ENCODE measurements at regions not wholly inside any gene's neighbourhood (a gene's known extent, or its start where the extent isn't known, plus 50 kb on each side); places are given as distances from the start of the nearest gene placed in this dataset.

DNA sequence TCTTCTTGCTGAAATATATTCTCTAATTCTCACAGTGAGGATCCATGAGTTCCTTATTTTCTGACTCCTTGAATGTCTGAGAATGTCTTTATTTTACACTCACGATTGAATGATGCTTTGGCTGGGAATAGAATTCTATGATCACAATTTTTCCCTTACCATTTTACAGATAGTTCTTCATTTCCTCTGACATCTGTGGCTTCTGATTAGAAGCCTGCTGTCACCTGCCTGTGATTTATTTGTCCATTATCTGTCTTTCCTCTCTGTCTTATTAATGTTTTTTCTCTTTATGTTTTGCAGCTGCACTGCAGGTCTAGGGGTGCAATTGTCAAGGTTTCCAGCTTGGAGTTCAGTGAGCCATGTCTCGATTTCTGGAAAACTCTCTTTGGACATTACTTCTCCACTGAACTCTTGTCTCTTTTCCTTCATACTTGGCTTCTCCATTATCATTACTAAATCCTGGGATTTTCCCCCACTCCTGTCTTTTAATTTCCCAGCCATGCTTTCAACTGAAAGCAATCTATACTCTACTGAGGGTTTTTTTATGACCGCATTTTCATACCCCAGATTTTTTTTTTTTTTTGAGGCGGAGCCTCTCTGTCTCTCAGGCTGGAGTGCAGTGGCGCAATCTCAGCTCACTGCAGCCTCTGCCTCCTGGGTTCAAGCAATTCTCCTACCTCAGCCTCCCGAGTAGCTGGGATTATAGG lies 85.8 kb upstream of the PRNP start:
- FAIRE-seq = no peak

DNA sequence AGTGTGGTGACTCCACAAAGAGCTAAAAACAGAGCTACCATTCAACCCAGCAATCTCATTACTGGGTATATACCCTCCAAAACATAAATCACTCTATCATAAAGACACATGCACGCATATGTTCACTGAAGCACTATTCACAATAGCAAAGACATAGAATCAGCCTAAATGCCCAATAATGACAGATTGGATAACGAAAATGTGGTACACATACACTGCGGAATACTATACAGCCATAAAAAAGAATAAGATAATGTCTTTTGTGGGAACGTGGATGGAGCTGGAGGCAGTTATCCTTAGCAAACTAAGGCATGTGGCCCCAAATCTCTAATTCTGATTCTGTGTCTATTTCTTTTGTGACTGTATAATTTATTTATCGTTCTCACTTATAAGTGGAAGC lies 89.0 kb upstream of the PRNP start:
- FAIRE-seq = no peak

DNA sequence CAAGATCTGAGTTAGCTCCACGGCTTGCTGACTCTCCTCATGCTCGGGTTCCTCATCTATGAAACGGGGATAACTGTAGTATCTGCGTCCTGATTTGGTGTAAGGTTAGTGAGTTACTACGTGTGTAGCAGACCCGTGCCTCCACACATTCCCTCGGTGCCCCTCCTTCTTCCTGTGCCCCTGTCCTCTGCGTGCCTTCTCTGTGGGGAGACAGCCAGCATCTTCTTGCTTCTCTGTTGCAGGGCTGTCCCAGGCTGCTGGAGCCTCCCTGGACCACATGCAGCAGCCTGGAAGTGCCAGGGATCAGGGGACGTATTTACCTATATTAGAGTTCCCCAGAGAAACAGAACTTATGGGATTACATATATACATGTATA lies 93.1 kb upstream of the PRNP start:
- no peak for FAIRE-seq

DNA sequence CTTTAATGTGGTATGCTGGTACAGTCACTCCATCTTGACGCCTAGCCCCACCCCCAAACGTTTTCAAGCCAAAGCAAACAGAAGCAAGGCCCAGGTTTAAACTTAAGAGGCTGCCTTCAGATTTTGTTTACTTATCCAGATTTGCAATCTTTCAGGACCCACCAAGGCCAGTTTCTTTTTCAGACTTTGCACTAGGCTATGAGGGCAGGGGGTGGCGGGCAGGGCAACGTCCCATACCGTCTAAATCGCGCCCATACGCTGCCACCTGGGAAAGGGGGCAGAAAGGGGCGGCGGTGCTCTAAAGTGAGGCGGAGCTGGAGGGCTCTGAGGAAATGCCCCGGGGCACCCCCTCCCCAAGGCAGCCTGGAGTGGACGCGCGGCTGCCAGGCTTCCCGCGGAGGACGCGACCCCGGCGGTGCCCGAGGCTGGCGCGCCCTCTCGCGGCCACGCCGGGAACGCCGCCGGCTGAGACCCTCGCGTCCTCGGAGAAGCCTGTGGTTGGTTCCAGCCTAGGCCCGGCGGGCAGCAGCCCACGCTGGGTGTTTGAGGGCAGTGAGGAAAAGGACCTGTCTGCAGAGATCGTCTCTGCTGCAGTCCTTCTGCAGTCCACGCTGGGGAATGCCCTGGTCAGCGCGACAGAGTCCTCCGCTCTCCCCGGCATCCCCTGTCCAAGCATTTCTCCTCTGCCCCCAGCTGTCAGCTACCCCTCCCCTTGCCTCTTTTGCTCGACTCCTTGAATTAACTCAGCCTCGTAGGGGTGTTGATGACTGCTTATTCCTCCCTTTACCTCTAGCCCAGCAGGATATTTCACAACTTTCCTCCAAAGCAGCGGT lies 93.7 kb upstream of the PRNP start:
- no peak for FAIRE-seq

DNA sequence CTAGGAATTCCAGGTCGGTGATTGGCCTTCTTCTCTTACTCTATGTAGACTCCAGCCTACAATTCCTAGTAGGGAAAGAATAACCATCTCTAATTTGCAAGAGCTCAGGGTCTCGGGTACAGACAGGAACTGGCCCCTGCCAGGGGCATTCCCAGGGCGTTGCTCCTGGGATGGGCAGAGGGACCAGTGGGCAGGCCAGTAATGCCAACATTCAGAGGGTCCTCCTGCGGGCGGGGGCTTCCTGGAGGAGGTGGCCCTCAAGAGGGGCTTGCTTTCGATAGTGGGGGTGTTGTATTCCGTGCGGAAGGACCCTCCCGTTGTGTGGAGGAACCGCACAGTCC lies 94.3 kb upstream of the PRNP start:
- no peak for FAIRE-seq

DNA sequence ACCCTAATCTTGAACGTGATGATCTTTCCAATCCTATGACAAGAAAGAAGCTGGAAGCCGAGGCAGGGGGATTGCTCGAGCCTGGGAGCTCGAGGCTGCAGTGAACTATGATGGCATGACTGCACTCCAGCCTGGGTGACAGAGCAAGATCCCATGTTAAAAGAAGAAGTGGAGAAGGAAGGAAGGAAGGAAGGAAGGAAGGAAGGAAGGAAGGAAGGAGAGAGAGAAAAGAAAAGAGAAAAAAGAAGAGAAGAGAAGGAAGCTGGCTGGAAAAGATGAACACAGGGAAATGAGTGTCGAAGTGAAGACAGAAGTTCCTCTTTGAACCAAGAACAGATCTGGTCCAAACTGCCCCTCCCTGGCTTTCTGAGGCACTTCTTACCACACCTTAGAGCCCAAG lies 100.5 kb upstream of the PRNP start:
- no peak for FAIRE-seq

DNA sequence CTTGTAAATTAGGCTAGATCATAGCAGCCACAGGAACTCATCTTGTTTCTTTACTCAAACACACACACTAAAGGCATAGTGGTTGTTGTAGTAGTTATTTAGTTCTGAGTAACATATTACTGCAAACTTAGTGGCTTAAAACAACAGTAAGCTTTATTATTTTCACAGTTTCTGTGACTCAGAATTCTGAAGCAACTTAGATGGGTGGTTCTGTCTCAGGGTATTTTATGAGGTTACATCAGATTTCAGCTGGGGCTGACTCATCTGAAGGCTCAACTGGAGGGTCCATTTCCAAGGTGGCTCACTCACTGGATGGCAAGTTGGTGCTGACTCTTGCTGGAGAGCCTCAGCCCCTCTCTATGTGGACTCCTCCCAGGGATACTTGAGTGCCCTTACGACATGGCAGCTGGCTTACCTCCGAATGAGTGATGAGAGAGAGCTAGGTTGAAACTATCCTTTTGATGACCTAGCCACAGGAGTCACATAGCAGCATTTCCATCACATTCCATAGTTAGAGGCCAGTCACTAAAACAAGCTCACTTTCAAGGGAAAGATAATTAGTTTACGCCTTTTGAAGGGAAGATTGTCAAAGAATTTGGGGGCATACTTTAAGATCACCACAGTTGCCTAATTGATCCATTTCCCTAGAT lies 101.0 kb upstream of the PRNP start:
- FAIRE-seq = no peak

DNA sequence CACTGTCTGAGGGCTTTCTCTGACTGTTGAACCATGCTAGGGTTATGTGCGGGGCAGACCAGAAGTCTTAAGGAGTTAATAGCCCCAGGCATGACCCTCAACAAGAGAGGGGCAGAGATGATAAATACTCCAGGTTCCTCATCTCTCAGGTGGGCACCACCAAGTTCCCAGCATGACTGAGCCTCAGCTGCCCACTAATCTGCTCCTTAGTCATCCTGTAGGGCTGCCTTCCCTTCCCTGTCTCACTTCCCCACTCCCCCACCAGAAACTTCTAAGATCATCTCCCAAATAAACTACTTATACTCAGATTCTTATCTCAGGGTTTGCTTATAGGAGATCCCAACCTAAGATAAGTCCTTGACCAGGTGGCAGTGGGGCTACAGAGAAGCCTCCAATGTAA lies 101.7 kb upstream of the PRNP start:
- no peak for FAIRE-seq

DNA sequence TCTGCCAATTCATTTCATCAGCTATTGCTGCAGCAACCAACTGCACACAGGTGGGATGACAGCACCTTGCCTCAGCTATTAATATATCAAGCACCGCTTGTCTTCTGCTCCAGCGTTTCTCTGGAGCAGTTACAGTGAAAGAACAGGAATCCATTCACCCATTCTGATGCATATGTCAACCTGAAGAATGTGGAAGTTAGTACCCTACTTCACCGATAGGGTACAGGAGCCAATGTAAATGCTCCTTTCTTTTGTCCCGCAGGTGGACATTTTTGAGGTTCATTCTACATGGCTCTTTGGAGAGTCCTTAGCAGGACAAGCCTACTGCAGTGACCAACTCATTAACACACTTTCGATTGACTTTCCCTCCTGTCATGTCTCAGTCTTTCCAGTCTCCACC lies 104.4 kb upstream of the PRNP start:
- no peak for FAIRE-seq

DNA sequence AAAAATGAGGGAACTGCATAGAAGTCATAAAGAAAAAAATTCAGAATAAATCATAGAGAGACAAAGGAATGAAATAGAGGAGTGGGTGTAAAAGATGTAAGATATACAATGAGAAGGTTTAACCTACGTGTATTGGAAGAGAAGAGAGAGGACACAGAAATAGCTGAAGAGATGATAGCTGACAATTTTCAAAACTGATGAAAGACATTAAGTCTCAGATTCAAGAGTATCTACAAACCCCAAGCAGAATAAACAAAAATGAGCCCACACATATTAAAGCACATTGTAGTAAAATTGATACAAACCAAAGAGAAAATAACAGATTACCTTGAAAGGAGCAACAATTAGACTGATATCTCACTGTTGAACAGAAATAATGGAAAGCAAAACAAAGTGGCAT lies 107.9 kb upstream of the PRNP start:
- no peak for FAIRE-seq

DNA sequence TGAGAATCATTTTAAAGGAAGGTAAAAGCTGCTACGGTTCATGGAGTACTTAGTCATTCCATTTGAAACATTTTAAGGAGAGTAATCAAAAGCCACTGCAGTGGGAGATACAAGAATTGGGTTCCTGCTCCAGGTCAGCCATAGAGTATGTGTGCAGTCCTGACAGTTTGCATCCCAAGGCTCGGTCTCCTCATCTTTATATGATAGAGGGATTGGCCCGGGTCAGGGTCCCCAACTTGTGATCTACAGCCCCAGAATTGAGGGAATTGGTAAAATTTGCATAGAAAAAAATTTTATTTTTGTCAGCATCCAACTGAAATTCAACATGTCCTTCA lies 111.9 kb upstream of the PRNP start:
- FAIRE-seq = no peak

DNA sequence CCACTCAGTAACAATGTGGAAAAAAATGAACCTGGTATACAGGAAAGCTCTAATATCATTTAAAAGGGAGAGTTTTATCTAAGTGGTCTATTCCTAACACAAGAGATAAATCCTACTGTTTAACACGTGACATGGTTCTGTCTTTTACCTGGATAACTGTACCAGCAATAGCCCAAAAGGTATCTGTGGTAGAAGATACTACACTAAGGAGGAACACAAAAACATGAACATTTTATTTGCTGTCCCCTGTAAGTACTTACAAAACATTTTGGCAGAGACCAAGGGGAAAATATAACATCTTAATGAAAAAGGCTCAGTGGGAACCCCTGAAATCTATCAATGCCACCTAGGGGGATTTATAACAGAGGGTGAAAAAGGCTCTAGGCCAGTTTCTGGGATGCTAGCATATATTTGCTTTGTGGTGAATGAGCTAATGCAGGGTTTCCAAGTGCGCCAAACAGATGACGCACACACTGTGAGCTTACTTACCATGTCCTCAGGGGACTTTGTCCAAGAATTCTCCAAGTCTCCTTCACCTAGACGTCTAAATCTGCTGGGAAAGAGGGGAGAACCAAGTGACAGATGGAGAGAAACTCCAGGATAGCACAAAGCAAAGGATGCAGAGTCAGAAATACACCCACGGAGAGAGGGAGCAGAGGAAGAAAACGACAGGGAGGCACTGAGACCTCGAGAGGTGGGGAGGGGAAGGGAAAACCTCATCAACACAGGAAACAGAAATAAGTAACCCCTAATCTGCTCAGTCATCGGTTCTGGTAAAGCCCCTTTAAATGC lies 112.5 kb upstream of the PRNP start:
- FAIRE-seq = no peak

DNA sequence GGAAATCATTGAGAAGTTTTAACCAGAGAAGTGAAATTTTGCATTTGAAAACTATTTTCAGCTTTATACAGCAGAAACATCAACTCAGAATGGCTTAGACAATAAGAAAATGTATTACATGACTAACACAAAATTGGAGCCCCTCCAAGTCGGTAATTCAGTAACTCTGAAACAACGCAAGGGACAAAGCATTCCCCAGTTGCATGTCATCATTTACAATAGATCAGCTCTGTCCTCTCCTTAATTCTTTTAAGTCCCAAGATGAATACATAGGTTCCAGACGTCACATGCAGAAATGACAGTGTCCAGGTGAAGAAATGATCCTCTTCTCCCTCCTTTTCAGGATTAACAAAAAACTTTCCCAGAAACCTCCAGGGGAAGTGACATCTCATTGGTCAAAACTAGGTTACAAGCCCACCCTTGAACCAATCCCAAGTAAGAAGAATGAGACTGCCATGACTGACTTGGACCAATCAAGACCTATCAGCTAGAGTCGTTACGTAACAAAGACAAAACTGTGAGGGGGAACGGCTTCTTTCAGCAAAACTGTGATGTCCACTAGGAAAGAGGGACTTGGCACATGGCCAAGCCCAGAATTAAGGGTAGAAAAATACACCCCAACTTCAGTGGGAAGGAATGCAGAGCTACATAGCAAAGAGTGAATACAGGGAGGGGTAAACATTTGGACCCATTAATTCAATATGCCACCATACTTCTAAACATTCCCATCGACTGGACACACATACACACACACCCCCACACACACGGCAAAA lies 114.3 kb upstream of the PRNP start:
- FAIRE-seq = no peak

DNA sequence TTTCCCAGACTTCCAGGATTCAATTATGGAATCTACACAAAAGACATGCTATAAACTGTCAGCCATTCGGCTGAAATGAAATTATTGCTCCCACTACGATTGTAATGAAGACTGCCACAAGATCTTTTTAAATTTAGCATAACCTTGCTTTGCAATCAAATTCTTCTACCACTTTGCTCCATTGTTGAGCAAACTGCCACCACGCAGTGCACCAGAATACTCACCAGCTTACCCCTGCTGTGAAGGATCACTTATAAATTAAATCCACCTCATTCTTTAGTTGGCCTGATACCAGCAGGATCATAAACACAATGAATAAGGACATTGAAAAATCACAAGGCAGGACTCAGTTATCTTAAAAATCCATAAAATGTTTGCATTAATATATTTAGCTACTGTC lies 116.4 kb upstream of the PRNP start:
- no peak for FAIRE-seq

DNA sequence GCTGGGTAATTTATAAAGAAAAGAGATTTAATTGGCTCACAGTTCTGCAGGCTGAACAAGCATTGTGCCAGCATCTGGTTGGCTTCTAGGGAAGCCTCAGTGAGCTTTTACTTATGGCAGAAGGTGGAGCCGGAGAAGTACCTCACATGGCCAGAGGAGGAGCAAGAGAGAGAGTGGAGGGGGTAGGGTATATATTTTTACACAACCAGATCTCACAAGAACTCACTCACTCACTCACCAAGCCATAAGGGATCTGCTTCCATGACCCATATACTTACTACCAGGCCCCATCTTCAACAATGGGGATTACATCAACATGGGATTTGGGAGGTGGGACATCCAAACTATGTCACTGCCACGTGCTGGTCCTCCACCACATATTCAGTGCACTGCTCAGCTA lies 117.2 kb upstream of the PRNP start:
- no peak for FAIRE-seq

DNA sequence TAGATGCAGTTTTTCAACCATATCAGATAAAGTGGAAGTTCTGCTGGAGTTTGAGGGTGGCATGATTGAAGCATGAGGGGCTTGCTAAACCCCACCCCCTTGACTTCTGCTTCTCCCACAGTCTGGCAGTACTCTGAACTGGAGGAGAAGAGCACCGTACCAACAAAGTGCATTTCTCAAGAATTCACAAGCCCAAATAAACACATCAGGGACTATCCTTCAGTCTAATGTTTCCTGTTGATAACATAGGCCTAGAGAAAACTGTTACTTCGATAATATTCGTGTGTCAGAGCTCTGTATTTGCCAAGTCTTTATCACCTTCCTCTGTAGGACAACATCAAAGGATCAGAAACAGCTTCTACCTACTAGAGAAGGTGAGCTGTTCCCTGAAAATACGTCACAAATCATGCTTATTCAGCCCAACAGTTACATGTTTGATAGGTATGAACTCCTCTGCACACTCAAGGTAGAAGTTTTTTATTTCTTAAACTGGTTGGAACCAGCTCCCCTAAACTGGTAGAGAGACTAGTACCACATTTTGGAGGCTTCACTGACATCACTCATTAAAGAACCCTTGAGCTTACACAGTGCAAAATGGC lies 117.8 kb upstream of the PRNP start:
- no peak for FAIRE-seq

DNA sequence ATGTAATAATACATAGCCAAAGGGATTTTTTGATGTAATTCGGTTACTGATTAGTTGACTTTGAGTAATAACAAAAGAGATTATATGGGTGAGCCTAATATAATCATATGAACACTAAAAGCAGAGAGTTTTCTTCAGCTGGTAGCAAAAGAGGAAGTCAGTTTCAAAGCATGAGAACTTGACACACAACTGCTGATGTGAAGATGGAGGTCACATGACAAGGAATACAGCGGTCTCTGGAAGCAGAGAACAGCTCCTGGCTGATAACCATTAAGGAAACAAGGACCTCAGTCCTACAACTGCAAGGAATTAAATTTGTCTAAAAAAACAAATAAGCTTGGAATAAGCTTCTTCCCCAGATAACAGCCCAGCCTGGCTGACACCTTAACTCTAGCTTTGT lies 119.1 kb upstream of the PRNP start:
- FAIRE-seq = no peak

DNA sequence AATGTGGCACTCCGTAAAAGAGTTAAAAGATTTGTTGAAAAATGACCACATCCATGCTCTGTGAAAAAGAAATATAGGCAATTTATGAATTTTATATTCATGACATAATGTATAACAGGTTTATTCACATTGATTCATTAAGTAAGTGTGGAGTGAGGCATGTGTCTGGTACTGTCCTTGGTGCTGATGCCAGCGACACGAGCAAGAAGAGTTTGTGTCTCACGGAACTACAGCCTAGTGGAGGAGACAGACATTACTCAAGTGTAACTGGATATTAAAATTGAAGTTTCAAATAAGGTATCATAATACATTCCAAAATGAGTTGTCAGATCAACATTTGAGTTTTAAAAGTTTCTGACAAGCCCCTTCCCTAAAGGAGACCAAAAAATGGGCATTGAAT lies 122.7 kb upstream of the PRNP start:
- no peak for FAIRE-seq

DNA sequence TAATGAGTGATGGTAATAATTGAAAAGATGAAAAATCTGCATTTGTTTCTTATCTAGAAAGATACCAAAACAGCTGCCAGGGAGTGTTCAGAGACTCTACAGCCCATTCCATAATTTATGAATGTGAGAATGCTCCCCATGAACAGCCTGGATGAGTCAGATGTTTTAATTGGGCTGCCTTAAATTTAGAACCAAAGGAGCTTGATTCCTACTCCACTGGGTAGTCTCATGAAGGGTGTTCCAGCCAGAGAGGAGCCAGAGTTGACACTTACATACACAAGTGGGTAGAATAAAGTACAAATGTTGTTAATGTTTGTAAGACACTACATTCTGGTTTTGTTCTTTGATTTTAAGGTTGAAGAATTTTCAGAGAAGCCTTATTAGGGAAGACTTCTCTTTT lies 123.2 kb upstream of the PRNP start:
- FAIRE-seq = no peak

DNA sequence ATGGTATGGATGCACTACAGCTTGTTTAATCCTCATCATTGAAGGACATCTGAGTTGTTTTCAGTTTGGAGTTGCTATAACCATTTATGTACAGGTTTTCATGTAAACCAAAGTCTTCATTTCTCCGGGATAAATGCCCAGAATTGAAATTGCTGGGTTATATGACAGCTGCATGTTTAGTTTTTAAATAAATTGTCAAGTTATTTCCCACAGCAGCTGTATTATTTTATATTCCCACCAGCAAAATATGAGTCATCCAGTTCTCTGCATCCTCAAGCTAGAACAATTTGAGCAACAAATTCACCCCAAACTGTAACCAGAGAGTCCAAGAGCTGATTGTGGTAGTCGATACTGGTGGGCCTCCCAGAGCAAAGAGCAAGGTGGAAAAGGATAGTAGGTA lies 125.6 kb upstream of the PRNP start:
- no peak for FAIRE-seq

DNA sequence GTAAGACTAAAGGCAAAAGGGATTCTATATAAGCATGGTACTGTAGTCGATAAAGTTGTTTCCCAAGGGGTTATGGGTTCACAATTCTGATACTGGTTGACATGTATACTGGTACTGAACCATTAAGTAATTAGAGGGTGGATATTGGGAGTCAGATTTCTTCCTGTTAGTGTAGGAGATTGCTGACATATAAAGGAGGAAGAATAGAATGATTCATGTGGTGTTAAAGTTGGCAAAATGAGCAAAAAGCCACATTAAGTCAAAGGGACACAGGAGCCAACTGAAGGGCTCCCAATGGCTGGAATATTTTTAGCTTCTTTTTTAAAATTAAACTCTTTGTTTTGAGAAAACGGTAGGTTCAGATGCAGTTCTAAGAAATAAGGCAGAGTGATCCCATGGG lies 126.3 kb upstream of the PRNP start:
- no peak for FAIRE-seq

DNA sequence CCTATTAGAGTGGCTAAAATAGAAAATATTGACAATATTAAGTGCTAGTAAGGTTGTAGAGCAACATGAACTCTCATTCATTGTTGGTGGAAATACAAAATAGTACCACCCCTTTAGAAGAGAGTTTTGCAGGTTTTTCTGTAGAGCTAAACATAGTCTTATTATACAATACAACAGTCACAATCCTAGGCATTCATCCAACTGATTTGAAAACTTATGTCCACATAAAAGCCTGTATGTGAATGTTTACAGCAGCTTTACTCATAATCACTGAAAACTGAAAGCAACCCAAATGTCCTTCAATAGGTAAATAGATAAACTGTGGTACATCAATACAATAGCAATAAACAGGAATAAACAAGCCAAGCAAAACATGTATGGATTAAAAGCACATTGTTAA lies 127.2 kb upstream of the PRNP start:
- no peak for FAIRE-seq

DNA sequence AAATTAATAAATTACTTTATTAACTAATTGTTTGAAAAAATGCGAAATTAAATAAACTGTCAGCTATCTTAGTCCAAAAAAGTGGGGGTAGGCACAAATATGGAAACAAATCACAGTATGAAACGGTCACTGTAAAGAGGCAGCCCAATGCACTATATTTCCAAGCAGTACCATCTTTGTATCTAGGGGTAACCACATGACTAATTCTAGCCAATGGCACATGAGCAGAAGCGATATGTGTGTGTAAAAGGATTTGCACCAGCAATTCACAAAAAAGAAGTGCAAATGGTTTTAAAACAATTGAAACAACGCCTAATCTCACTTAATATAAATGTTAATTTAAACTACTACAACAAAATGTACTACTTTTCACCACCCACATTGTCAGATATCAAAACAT lies 129.5 kb upstream of the PRNP start:
- FAIRE-seq = no peak

All from islet of Langerhans (tissue), 1 donor.